DND-41 (cell line): ENCODE measurements at regions not wholly inside any gene's neighbourhood (a gene's known extent, or its start where the extent isn't known, plus 50 kb on each side); places are given as distances from the start of the nearest gene placed in this dataset.
"Not testable (repeated sequence)": the region's sequence is repeated elsewhere in the genome, so short reads cannot be mapped to it uniquely, and the experiment has no call there.

Experiments
- ATAC-seq: fragments of 200-7000 bp; cut with Tn5 transposase; 3 replicates; pipeline ENCODE4 v1.9.1; 2021; ENCODE audit warnings: low read depth; ENCODE audit not compliant: insufficient read depth
- DNase-seq: peaks from one replicate; pipeline ENCODE4 v3.0.0-alpha.2; 2020
- H2AFZ ChIP-seq: 2 replicates; pipeline ENCODE4 v1.6.0; 2012; ENCODE audit warnings: low read depth, low read length
- H3K27ac ChIP-seq: 2 replicates; pipeline ENCODE4 v1.5.1; 2012; ENCODE audit warnings: low read length, inconsistent platforms
- H3K27me3 ChIP-seq: fragments of 200-600 bp; sonication (generic); 2 replicates; pipeline ENCODE4 v1.6.0; 2012; ENCODE audit warnings: low read length, mild to moderate bottlenecking, inconsistent platforms; ENCODE audit not compliant: insufficient read depth, poor library complexity
- H3K36me3 ChIP-seq: 2 replicates; pipeline ENCODE4 v1.5.1; 2012; ENCODE audit warnings: low read length, inconsistent platforms; ENCODE audit not compliant: insufficient read depth
- H3K4me1 ChIP-seq: 2 replicates; pipeline ENCODE4 v1.5.1; 2012; ENCODE audit warnings: mild to moderate bottlenecking, low read length; ENCODE audit not compliant: insufficient read depth
- H3K4me2 ChIP-seq: 2 replicates; pipeline ENCODE4 v1.6.0; 2012; ENCODE audit warnings: mild to moderate bottlenecking, moderate library complexity, low read length, inconsistent platforms; ENCODE audit not compliant: insufficient read depth
- H3K4me3 ChIP-seq, 2 experiments: fragments of 200-600 bp in 1 of 2; shearing (Covaris generic) in 1 of 2; 2 replicates each; pipeline ENCODE4 v1.5.1; 2012 to 2016; ENCODE audit warnings: inconsistent platforms in 2 of 2, low read length in 2 of 2, mild to moderate bottlenecking in 2 of 2, low read depth in 1 of 2, moderate library complexity in 1 of 2
- H3K79me2 ChIP-seq: 2 replicates; pipeline ENCODE4 v1.6.0; 2012; ENCODE audit warnings: low read length, inconsistent platforms; ENCODE audit not compliant: insufficient read depth
- H3K9ac ChIP-seq: 2 replicates; pipeline ENCODE4 v1.6.0; 2012; ENCODE audit warnings: low read depth, mild to moderate bottlenecking, inconsistent platforms, low read length, moderate library complexity
- H3K9me3 ChIP-seq: 2 replicates; pipeline ENCODE4 v1.5.1; 2012; ENCODE audit warnings: low read length, moderate library complexity, mild to moderate bottlenecking, inconsistent platforms; ENCODE audit not compliant: insufficient read depth, severe bottlenecking
- H4K20me1 ChIP-seq: 2 replicates; pipeline ENCODE4 v1.6.0; 2012; ENCODE audit warnings: low read length; ENCODE audit not compliant: insufficient read depth
- EZH2 ChIP-seq: IDR thresholded peaks from 3 replicates; pipeline ENCODE4 v1.6.1; 2012; ENCODE audit warnings: borderline replicate concordance, low read depth, mild to moderate bottlenecking, moderate library complexity, low read length, inconsistent platforms; ENCODE audit not compliant: severe bottlenecking
- TF ChIP-seq, protein P1 (sequence below): IDR thresholded peaks from 2 replicates; pipeline ENCODE4 v1.5.1; 2012; ENCODE audit warnings: borderline replicate concordance, low read length, moderate library complexity, mild to moderate bottlenecking; ENCODE audit not compliant: poor library complexity, severe bottlenecking; ENCODE audit errors: extremely low read depth

DNA sequence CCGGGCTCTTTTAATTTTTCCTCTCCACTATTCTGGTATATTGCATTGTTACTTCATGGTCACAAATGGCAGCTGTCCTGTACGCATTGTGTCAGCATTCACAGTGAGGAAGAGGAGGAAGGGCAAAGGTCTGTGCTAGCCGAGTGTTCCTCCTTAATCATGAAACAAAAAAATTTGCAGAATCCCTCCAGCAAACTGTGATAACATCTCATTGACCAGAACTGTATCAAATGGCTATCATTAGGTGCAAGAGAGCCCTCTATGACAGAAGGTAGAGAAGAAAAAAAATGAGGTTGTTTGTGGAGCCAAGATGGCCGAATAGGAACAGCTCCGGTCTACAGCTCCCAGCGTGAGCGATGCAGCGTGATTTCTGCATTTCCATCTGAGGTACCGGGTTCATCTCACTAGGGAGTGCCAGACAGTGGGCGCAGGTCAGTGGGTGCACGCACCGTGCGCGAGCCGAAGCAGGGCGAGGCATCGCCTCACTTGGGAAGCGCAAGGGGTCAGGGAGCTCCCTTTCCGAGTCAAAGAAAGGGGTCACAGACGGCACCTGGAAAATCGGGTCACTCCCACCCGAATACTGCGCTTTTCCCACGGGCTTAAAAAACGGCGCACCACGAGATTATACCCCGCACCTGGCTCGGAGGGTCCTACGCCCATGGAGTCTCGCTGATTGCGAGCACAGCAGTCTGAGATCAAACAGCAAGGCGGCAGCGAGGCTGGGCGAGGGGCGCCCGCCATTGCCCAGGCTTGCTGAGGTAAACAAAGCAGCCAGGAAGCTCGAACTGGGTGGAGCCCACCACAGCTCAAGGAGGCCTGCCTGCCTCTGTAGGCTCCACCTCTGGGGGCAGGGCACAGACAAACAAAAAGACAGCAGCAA is 180.6 kb upstream of the CHAC2 start:
- not testable (repeated sequence) for H3K27ac ChIP-seq, H4K20me1 ChIP-seq

GRCh38 chr2:53584986-53585385 is 182.6 kb upstream of the CHAC2 start:
- Histone ChIP-seq H2AFZ (no peak overlapping the region), H3K9ac (no peak overlapping the region), H3K79me2 (no peaks in the 10 kb centered on the region), H3K36me3 (no peaks in the 10 kb centered on the region), H3K27me3 (no peaks in the 10 kb centered on the region), H3K9me3 (no peaks in the 10 kb centered on the region), H3K4me2 (no peak overlapping the region), H3K4me3 (no peak overlapping the region), H4K20me1 (no peaks in the 10 kb centered on the region), H3K4me1 (no peaks in the 10 kb centered on the region), H3K27ac (no peak overlapping the region)
- DNase-seq (no peak), ATAC-seq (no peak)
- TF ChIP-seq, protein P1, sequence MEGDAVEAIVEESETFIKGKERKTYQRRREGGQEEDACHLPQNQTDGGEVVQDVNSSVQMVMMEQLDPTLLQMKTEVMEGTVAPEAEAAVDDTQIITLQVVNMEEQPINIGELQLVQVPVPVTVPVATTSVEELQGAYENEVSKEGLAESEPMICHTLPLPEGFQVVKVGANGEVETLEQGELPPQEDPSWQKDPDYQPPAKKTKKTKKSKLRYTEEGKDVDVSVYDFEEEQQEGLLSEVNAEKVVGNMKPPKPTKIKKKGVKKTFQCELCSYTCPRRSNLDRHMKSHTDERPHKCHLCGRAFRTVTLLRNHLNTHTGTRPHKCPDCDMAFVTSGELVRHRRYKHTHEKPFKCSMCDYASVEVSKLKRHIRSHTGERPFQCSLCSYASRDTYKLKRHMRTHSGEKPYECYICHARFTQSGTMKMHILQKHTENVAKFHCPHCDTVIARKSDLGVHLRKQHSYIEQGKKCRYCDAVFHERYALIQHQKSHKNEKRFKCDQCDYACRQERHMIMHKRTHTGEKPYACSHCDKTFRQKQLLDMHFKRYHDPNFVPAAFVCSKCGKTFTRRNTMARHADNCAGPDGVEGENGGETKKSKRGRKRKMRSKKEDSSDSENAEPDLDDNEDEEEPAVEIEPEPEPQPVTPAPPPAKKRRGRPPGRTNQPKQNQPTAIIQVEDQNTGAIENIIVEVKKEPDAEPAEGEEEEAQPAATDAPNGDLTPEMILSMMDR: no peak
- TF ChIP-seq EZH2: no peak

More for the DNA sequence above, 180.6 kb upstream of the CHAC2 start:
- ATAC-seq, H2AFZ ChIP-seq, H3K9me3 ChIP-seq, H3K9ac ChIP-seq, DNase-seq, H3K4me1 ChIP-seq, H3K4me2 ChIP-seq, H3K27me3 ChIP-seq, H3K4me3 ChIP-seq, H3K36me3 ChIP-seq, H3K79me2 ChIP-seq: not testable (repeated sequence)

DNA sequence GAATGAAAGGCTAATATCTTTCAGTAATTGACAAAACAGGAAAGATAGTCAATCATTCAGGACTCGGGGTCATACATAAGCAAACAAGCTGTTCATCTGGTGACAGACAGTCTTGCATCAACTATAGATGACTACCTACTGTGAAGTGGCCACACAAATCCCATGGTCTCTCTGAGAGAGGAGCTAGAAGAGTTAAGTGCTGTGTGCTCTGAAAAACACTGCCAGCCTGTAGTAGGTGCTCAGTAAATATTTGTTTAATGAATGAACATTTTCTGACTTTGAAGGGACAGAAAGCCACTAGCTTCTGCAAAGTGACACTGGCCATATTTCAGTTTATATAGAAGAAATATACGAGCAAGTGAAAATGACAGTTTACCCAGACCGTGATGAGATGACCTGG is 184.0 kb upstream of the CHAC2 start:
- Histone ChIP-seq H3K79me2 (no peaks in the 10 kb centered on the region), H3K4me3 (no peak overlapping the region), H4K20me1 (no peaks in the 10 kb centered on the region), H3K27ac (no peak overlapping the region), H3K9ac (no peak overlapping the region), H3K9me3 (no peaks in the 10 kb centered on the region), H3K4me1 (no peaks in the 10 kb centered on the region), H3K36me3 (no peaks in the 10 kb centered on the region), H3K27me3 (no peaks in the 10 kb centered on the region), H2AFZ (no peak overlapping the region), H3K4me2 (no peak overlapping the region)
- ATAC-seq: no peak
- no peak for TF ChIP-seq EZH2
- TF ChIP-seq, protein P1: no peak
- no peak for DNase-seq

DNA sequence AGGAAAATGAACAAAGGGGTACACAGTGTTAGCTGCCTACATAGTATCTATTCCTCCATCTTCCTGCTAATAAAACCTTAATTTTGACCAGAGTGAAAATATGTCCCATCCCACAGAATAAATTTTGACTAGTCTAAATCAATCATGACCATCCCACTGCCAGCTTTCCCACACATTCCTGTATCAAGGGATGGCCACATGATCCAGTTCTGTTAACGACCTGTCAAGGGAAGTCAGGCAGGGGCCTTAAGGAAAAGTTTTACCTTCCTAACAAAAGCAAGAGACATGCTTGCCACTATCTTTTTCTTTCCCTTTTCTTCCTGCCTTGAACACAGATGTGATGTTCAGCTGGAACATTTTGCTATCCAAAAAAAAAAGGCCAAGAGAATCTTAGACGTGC is 185.0 kb upstream of the CHAC2 start:
- DNase-seq (no peak), ATAC-seq (no peak)
- no peak overlapping the region for H3K27ac ChIP-seq
- H3K4me2 ChIP-seq: no peak overlapping the region
- no peak overlapping the region for H2AFZ ChIP-seq
- no peaks in the 10 kb centered on the region for H3K4me1 ChIP-seq
- H3K36me3 ChIP-seq: no peaks in the 10 kb centered on the region
- H3K9me3 ChIP-seq: no peaks in the 10 kb centered on the region
- TF ChIP-seq EZH2: no peak
- TF ChIP-seq, protein P1: no peak
- H4K20me1 ChIP-seq: no peaks in the 10 kb centered on the region
- H3K9ac ChIP-seq: no peak overlapping the region
- H3K27me3 ChIP-seq: no peaks in the 10 kb centered on the region
- H3K79me2 ChIP-seq: no peaks in the 10 kb centered on the region
- H3K4me3 ChIP-seq: no peak overlapping the region
